ENCODE measurements at regions not wholly inside any gene's neighbourhood (a gene's known extent, or its start where the extent isn't known, plus 50 kb on each side); places are given as distances from the start of the nearest gene placed in this dataset.

DNA sequence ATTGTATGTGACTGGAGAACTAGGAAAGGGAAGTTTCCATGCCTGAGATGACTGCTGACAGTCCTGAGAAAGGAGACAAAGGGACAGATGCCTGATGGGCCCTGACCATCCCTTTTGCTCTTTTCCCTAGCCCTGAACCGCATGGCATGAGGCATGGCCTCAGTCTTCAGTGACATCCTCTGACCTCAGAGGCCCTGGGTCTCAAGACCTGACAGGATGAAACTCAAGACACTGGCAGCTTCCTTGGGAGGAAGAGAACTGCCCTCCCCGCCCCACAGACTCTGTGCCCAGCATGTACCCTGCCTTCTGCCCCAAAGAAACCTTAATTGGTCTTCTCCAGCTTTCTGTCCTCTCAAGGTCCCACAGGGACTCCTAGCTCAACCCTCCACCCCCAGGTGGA lies 444.1 kb downstream of the SOX6 start:
- Mint-ChIP-seq H3K4me1 (no peaks in the 10 kb centered on the region), H3K4me3 (no peak overlapping the region), H3K27me3 (ENCODE audit: low read depth in 3 of 3) (peaks cover 0 to 7% (median 3%) of the 10 kb centered on the region in 3 donors), H3K9me3 (peaks cover 0 to 2% (median 0%) of the 10 kb centered on the region in 6 donors), H3K36me3 (no peaks in the 10 kb centered on the region), H3K27ac (no peak overlapping the region)
- no peak for DNase-seq

DNA sequence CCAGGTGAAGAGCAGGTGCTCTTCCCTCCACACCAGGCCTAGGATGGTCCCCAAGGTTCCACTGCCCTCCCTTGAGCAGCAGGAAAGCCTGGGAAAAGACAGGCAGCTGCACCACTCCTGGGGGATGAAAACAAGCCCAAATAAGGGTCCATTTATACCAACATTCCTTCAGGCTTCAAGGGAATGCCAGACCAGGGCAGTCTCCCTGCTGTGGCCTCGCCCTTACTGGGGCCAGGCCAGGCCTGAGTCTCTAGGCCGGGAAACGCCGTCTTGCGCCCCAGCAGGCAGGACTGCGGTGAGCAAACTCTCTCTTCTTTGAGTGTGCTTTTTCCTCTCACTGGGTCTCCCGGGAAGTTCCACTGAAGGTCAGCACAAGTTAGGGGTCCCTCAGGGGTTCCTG lies 443.5 kb downstream of the SOX6 start:
- no peak for DNase-seq
- H3K27ac Mint-ChIP-seq: no peak overlapping the region
- H3K36me3 Mint-ChIP-seq: no peaks in the 10 kb centered on the region
- no peaks in the 10 kb centered on the region for H3K4me1 Mint-ChIP-seq
- peaks cover 0 to 2% (median 0%) of the 10 kb centered on the region in 6 donors for H3K9me3 Mint-ChIP-seq
- H3K27me3 Mint-ChIP-seq (ENCODE audit: low read depth in 3 of 3): peaks cover 0 to 7% (median 3%) of the 10 kb centered on the region in 3 donors
- H3K4me3 Mint-ChIP-seq: no peak overlapping the region

DNA sequence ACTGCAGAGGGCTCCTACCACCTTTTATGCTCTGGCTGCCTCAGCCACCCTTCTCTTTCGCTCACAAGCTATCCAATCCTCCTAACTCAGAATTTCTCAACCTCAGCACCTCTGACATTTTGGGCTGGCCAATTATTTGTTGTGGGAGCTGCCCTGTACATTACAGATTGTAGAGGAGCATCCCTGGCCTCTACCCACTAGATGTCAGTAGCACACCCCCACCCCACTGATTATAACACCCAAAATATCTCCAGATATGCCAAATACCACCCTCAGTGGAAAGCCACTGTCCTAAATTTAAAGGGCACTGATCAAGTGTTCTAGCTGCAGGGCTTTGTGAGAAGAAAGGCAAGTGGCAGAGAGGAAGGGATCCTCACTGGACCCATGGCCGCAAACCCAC lies 443.1 kb downstream of the SOX6 start:
- Mint-ChIP-seq H3K27ac (no peak overlapping the region), H3K4me3 (no peak overlapping the region), H3K4me1 (no peaks in the 10 kb centered on the region), H3K27me3 (ENCODE audit: low read depth in 3 of 3) (peaks cover 0 to 7% (median 3%) of the 10 kb centered on the region in 3 donors), H3K9me3 (peaks cover 0 to 2% (median 0%) of the 10 kb centered on the region in 6 donors), H3K36me3 (no peaks in the 10 kb centered on the region)
- DNase-seq: no peak
